Glutamatergic neuron (in vitro differentiated cells): ENCODE measurements at regions not wholly inside any gene's neighbourhood (a gene's known extent, or its start where the extent isn't known, plus 50 kb on each side); places are given as distances from the start of the nearest gene placed in this dataset.

Experiments
- DNase-seq: peaks from one replicate; pipeline ENCODE4 v3.0.0; 2022
- H3K27ac Mint-ChIP-seq: one replicate; pipeline ENCODE4 v1.8.0; 2020; ENCODE audit warnings: mild to moderate bottlenecking, mixed read lengths, inconsistent platforms; ENCODE audit not compliant: unreplicated experiment
- H3K27me3 Mint-ChIP-seq: one replicate; pipeline ENCODE4 v1.8.0; 2020; ENCODE audit warnings: mild to moderate bottlenecking, moderate library complexity, mixed read lengths, inconsistent platforms; ENCODE audit not compliant: unreplicated experiment
- H3K36me3 Mint-ChIP-seq: one replicate; pipeline ENCODE4 v1.8.0; 2020; ENCODE audit warnings: mild to moderate bottlenecking, mixed read lengths, inconsistent platforms; ENCODE audit not compliant: unreplicated experiment
- H3K4me1 Mint-ChIP-seq: one replicate; pipeline ENCODE4 v1.8.0; 2020; ENCODE audit warnings: mild to moderate bottlenecking, low read depth, mixed read lengths, inconsistent platforms; ENCODE audit not compliant: unreplicated experiment
- H3K4me3 Mint-ChIP-seq: one replicate; pipeline ENCODE4 v1.8.0; 2020; ENCODE audit warnings: mild to moderate bottlenecking, mixed read lengths, inconsistent platforms; ENCODE audit not compliant: unreplicated experiment
- H3K9me3 Mint-ChIP-seq: one replicate; pipeline ENCODE4 v1.8.0; 2020; ENCODE audit warnings: mild to moderate bottlenecking, moderate library complexity, mixed read lengths, inconsistent platforms; ENCODE audit not compliant: unreplicated experiment
- TF ChIP-seq, protein P1 (sequence below): fragments of 200-600 bp; sonication (generic); IDR thresholded peaks from one replicate; pipeline ENCODE4 v1.5.0; 2021; ENCODE audit not compliant: partially characterized antibody, unreplicated experiment

DNA sequence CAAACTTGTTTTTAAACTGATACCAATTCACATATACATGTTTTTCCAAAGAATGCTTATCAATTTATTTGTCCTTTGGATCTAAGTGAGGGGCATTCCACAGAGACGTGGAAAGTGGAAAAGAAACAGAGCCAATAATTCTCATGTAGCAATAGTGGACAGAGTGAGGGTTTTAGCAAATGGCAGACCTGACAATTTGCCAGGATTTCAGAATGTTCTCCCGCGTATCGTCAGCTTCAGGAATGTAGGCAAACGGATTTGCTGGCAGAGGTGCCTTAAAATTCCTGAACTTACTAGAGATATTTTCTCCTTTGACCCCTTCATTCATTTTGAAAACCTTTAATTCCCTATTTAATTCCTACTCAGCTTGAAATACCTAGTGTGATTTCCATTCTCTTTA lies 193.4 kb upstream of the CPHXL start:
- no peak overlapping the region for H3K27ac Mint-ChIP-seq
- no peak for DNase-seq
- TF ChIP-seq, protein P1, sequence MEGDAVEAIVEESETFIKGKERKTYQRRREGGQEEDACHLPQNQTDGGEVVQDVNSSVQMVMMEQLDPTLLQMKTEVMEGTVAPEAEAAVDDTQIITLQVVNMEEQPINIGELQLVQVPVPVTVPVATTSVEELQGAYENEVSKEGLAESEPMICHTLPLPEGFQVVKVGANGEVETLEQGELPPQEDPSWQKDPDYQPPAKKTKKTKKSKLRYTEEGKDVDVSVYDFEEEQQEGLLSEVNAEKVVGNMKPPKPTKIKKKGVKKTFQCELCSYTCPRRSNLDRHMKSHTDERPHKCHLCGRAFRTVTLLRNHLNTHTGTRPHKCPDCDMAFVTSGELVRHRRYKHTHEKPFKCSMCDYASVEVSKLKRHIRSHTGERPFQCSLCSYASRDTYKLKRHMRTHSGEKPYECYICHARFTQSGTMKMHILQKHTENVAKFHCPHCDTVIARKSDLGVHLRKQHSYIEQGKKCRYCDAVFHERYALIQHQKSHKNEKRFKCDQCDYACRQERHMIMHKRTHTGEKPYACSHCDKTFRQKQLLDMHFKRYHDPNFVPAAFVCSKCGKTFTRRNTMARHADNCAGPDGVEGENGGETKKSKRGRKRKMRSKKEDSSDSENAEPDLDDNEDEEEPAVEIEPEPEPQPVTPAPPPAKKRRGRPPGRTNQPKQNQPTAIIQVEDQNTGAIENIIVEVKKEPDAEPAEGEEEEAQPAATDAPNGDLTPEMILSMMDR = no peak
- H3K27me3 Mint-ChIP-seq = no peaks in the 10 kb centered on the region
- H3K36me3 Mint-ChIP-seq = peaks cover 5% of the 10 kb centered on the region
- no peak overlapping the region for H3K4me3 Mint-ChIP-seq
- H3K9me3 Mint-ChIP-seq = no peaks in the 10 kb centered on the region
- peaks cover 6% of the 10 kb centered on the region for H3K4me1 Mint-ChIP-seq

DNA sequence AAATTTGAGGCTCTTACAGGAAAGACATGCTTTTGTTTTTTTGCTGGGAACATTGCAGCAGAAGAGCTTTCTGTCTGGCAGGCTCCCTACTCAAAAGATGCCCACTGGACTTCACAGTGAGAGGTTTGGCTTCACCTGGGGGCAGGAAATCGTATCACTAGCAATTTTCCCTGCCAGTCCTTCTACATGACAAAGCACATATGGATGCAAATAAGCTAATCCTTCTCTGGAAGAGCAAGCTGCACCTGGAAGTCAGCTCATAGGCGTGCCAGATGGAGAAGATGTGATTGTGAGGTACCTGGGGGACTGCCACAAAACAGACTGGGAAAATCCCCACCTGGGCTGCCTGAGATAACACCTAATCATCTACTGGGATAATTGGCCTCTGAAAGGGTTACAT lies 195.0 kb upstream of the CPHXL start:
- no peaks in the 10 kb centered on the region for H3K9me3 Mint-ChIP-seq
- H3K27me3 Mint-ChIP-seq = no peaks in the 10 kb centered on the region
- TF ChIP-seq, protein P1 = no peak
- peaks cover 2% of the 10 kb centered on the region for H3K36me3 Mint-ChIP-seq
- H3K4me1 Mint-ChIP-seq = peaks cover 6% of the 10 kb centered on the region
- no peak overlapping the region for H3K4me3 Mint-ChIP-seq
- no peak for DNase-seq
- no peak overlapping the region for H3K27ac Mint-ChIP-seq

DNA sequence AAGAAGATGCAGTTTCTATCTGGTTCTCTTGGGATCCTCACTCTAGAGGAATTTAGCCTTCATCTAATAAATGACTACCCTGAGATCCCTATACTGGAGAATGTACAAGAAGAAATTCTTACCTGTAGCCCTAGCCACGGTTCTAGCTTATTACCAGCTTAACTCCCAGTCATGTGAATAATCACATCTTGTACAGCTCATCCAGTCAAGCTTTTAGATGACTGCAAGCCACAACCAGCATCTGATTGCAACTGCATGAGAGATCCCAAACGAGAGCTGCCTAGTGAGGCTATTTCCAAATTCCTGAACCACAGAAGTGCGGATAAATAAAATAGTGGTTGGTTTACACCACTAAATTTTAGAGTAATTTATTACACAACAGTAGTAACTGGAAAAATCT lies 196.0 kb upstream of the CPHXL start:
- H3K27ac Mint-ChIP-seq = no peak overlapping the region
- H3K4me1 Mint-ChIP-seq = peaks cover 6% of the 10 kb centered on the region
- DNase-seq = no peak
- H3K9me3 Mint-ChIP-seq = no peaks in the 10 kb centered on the region
- H3K36me3 Mint-ChIP-seq = no peaks in the 10 kb centered on the region
- H3K4me3 Mint-ChIP-seq = no peak overlapping the region
- TF ChIP-seq, protein P1 = no peak
- H3K27me3 Mint-ChIP-seq = no peaks in the 10 kb centered on the region

DNA sequence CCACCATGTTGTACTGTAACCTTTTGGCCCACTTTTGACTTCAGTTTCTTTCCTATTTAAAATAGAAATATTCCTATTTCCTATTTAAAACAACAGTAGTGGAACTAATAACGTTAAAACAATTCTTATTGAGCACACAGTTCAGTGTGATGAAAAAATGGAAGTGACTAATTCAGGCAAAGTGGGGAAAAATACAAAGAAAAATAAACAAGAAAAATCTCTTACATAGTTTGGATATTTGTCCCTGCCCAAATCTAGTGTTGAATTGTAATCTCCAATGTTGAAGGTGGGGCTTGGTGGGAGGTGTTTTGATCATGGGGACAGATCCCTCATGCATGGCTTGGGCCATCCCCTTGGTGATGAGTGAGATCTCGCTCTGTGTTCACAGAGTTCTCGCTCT lies 198.1 kb upstream of the CPHXL start:
- TF ChIP-seq, protein P1 = no peak
- no peak for DNase-seq
- Mint-ChIP-seq H3K36me3 (no peaks in the 10 kb centered on the region), H3K27ac (no peak overlapping the region), H3K4me3 (no peak overlapping the region), H3K9me3 (no peaks in the 10 kb centered on the region), H3K27me3 (peaks cover 5% of the 10 kb centered on the region), H3K4me1 (peaks cover 6% of the 10 kb centered on the region)

DNA sequence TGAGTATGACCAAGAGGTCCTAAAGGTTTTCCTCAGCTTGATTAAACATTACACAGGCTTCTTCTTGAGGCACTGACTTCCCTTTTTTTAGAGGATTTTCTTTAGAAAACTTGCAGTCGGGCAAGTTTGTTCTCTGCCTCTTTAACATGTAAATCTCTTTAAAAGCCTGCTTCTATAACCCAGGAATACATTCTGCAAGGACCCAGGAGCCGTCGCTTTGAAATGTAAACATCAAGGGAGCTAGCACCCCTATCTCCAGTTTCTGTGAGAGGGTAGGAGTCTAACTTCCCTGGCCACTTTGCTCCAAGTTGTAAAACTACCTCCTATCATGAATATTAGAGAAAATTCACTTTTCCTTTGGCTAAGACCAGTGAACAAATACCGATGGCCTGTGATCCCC lies 201.5 kb upstream of the CPHXL start:
- TF ChIP-seq, protein P1 = no peak
- Mint-ChIP-seq H3K27me3 (peaks cover 5% of the 10 kb centered on the region), H3K27ac (no peak overlapping the region), H3K4me3 (no peak overlapping the region), H3K4me1 (no peaks in the 10 kb centered on the region), H3K9me3 (no peaks in the 10 kb centered on the region), H3K36me3 (no peaks in the 10 kb centered on the region)
- no peak for DNase-seq
